Middle frontal gyrus (tissue), 1 donor: ENCODE measurements at regions not wholly inside any gene's neighbourhood (a gene's known extent, or its start where the extent isn't known, plus 50 kb on each side); places are given as distances from the start of the nearest gene placed in this dataset.

Experiments used
- DNase-seq: peaks from one replicate; pipeline ENCODE4 v3.0.0-alpha.2; 2015; ENCODE audit warnings: low spot score; ENCODE audit errors: extremely low spot score

DNA sequence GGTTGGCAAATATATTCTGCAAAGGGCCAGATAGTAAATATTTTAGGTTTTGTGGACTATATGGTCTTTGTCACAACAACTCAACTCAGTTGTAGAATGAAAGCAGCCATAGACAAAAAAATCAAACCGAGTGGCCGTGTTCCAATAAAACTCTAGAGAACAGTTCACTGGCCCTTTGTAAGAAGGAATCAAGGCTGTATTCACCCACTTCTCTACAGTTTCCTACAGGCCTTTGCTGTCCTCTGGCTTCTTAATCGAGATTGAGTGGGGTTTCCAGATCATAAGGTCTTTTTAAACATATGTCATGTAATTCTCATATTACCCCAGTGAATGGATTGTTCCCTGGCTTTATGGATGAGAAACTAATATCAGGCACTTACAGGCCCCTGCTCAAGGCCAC is 448.9 kb upstream of the ETAA1 start:
- DNase-seq: no peak

DNA sequence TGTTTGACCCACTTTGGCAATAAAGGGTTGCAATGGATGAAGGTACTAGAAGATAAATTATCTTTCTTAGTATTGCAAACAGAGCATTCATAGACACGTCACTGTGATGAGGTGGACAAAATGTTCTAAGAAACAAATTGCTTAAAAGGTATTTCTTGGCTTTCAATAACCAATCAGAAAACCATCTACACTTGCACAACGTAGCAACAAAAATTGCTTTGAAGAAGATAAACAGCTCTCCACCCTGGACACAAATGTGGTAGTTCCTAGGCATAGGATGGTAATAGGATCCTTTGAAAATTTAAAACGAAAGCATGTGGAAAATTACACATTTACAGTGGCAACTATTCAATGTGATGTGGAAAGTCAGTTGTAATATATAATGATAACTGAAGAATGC is 439.9 kb upstream of the ETAA1 start:
- no peak for DNase-seq

DNA sequence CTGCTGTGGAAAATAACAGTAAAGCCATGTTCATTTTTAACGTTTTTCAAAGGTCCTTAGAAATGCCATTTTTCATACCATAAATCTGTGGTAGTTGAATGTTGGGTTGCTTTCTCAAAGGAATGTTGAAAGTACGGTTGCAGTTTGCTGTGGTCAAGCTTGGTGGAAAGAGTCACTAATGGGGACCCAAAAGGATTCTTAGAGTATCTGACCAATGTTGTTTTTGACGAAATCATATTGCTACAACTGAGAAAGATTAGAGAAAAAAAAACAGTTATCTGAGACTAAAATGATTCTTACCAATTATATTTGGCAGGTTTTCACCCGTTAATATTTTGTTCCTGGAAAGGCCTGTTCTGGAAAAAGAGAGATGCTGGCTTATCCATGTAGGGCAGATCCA is 439.5 kb upstream of the ETAA1 start:
- no peak for DNase-seq

DNA sequence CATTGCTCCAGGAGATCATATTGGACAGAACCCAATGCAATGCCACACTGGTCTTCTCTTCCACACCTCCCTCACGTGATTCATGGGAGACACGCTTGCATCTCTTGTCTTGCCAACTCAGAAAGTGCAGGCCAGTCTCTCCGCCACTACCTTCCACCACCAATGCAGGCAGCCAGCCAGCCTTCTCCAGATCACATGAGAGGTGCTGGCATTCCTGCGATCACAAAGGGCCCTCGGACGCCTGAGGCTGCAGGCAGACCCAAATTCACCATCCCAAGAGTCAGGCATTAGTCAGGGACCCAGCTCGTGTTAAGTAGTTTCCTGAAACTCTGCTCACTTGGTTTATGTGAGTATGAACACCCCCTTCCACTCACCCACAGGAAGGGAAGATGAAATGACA is 437.0 kb upstream of the ETAA1 start:
- DNase-seq: no peak

DNA sequence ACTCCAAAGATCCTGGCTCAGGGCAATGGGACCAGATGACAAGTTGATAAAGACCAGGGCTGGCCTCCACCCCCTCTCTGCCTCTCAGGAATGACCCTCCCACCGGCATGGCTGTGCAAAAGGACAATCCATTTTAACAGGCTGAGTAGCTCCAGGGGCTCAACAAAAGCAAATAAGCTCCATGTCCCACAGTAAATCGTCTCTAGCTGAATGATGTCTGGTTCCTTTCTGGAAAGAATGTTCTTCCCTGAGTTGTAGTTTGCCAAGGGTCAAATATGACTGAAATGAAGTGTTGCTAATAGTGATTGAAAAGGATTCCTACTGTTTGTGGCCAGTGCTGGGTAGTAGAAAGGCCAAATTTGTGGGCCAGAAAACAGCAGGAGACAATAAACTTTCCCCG is 434.4 kb upstream of the ETAA1 start:
- DNase-seq: no peak

DNA sequence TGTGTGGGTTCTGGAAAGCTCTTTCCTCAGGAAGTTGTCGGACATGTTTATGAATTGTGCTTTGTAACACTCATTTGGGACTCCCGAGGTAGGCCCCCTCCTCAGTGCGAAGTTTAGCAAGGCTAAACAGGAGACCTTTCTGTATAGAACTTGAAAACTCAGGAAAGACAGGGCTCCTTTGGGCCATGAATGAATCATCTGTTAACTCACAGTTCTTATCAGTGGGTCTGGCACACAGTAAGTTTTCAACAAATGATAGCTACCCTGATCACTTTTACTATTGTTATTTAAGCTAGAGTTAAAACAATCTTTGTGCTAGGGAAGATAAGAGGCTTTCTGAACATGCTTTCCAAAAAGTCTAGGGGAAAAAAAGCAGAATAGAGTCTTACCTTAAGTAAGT is 430.5 kb upstream of the ETAA1 start:
- DNase-seq: no peak

DNA sequence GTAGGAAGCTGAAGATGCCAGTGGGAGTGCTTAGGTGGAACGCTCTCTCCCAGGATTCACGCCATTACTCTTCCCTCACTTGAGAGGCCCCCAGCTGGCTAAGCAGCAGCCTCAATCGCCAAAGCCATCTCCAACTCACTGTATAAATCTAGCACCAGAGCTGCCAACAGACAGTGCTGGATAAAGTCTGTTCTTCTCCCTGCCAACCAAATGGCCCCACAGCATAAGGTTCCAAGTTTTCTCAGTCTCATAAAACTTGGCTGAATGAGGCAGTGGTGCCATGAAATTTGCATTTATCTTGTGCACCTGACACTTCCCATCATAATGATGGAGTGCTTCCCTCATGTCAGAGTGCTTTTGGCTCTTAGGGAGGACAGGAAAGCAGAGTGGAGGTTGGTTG is 428.2 kb upstream of the ETAA1 start:
- DNase-seq: no peak

DNA sequence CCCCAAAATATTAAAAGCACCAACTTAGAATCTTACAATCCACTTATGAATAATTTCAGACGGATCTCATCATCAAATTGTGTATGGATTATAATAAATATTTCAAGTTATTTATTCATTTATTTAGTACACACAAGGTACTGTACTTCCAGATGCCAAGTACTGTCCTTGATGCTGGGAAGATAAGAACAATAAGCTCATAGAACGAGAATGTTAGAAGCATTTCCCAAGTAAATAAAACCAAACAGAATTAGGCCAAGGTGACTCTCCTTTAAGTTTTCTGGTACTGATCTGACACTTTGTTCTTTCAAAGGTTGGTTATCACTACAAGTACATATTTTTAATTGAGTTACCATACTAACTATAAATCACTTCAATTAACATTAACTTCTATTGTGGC is 416.1 kb upstream of the ETAA1 start:
- no peak for DNase-seq

DNA sequence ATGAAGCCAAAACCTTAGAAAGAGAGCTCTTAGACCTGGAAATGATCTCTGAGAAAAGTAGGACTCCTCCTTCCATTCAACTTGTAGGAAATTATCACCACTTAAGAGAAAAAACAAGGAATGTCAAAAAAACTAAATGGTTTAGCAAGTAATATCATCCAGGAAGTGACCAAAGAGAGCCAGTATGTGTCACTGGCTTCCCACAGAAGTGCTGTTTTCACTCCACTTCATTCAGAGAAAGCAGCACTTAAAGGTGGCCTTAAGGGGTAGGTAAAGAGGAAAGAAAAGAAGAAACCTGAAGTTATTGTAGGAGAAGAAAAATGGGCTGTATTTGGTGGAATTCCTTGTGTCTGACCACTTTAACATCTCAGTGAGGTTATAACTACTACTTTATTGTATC is 414.4 kb upstream of the ETAA1 start:
- DNase-seq: no peak

DNA sequence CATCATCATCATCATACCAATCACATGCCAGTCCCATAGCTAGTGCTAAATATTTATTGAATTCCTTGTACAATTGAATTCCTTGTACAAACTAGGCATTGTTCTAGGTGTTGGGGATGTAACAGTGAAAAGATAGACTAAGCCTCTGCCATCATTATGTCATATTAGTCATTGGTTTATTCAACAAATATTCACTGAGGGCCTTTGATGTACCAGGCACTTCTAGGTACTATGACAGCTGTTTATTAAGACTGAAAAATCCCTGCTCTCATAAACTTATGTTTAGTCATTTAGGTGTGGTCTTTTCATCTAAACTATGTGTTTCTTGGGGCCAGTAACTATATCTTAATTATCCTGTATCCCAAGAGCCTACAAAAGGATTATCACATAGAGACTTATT is 412.3 kb upstream of the ETAA1 start:
- DNase-seq: no peak

DNA sequence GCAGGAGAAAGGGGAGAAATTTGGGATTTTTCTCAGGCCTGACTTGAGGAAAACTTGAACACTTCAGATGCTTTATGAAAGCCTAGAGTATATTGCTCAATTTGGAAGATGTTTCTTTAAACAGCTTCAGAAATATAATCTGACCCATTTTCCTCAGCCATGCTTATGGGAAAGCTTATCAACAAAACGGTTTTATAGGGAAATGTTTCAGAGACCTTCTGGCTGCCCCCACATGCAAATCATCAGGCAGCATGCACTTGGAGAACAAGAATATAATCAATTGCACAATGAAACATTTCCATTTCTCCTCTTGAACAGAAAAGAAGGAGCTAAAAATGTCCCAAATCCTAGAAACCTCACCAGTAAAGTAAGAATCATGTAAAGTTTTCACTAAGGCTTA is 411.2 kb upstream of the ETAA1 start:
- no peak for DNase-seq

DNA sequence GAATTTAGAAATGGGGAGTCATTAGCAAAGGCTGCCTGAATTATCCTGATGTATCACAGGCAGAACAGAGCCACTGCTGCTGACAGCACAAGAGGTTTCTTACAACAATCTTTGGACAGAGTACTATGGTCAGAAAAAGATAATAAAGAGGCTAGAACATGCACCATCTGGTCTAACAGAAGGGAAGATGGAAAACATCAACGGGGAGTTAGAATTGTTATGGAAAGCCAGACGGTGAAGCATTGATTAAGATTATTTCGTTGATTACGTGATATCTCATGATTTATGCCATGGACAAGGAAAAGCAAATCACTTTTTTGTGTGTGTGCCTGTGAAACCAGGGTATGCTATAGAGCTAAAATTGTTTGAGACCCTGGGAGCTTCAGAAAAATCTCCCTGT is 409.4 kb upstream of the ETAA1 start:
- DNase-seq: no peak

DNA sequence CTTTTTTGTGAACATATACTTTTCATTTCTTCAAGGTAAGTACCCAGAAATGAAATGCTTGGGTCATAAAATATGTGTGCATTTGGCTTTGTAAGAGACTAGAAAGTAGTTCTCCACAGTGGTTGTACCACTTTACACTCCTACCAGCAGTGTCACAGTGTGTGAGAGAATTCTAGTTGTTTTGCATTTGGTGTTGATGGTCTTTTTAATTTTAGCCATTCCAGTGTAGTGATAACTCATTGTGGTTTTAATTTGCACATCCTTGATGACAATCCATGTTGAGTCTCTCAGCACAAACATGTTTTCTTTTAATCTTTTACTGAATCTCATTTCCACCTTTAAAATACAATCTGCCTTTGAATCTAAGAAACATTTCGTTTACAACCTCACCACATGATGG is 402.5 kb upstream of the ETAA1 start:
- no peak for DNase-seq

DNA sequence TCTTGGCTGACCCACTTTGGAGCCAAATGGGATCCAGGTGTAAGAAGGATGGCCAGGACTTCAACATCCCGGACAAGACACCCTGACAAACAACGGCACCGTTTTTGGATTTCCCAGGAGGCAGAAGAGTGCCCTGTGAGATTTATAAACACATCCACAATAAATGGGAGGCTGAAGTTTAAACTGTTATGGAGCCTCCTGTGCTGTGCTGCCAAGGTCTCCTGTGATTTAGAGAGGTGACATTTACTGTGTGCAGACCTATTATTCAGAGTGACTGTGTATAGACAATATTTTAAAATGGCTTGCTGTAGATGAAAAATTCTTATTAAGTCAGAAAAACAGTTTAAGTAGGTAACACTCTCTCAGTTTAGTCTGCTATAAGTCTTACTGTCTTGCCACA is 401.5 kb upstream of the ETAA1 start:
- no peak for DNase-seq

DNA sequence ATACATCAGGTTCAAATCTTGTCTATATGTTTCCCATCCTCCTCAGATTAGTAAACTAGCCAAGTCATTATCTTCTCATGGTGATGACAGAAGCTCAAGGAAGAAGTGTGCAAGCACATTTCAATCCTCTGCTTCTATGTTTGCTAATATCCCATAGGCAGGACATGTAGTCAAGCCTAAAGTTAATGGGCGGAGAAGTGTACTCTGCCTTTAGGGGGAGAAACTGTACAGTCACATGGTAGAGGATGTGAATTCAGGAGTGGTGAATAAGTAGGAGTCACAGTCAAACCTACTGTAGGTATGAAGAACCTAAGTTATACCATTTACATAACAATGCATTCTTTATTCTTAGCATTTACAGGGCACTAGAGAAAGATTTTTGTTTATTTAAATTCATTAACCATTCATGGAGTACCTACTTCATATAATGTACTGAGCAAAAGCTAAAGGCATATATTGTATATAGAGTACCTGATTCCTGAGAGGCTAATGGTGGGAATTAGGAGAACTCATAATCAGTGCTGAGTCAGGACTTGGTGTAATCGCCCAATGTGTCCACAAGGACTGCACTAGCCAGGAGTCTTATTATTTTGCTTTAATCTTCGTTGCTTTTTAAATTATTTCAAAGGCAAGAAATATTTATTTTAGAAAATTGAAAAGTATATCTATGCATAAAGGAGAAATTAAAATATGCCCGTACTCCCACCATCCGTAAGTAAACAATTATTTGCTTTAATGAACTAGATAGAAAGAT is 394.3 kb upstream of the ETAA1 start:
- DNase-seq: no peak

DNA sequence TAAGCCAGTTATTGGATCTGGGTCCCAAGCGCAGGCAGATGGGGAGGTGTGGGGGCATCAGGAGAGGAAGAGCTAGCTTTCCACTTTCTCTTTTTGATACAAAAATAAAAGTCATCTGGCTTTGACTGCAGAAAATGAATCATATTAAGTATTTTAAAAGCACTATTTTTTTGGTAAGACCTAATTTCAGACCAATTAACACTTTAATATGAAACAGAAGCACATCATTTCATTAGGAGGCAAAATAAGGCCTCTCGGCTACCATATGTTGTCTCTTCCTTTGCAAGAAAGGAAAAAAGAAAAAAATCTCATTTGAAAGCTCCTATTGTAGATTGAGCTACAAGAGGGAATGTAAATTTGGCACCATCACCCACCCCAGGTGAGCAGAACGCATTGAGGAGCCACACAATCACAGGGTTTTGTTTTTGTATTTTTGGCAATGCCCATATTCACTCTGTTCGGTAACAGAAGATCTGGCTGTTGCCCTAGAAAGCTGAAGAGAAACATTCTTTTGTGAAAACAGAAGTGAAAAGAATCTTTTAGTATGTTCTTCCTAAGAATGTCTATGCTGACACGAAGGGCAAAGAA is 390.7 kb upstream of the ETAA1 start:
- DNase-seq: no peak

DNA sequence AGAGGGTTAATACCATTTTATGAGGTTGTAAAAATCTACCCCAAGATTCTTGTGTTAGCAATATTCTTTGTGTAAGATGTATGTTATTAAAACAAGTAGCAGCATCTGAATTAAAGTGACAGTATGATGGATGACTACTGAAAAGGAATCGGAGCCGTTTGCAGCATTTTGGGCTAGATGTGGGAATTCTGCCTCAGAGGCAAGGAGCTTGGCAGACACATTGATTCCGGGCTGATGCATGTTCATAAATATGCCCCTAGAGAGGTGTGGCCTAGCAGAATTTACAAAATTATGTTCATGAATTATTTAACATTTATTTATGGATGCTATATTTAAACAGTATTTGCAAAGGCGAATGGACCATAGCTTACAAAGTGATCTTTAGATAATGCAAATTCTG is 389.0 kb upstream of the ETAA1 start:
- no peak for DNase-seq

DNA sequence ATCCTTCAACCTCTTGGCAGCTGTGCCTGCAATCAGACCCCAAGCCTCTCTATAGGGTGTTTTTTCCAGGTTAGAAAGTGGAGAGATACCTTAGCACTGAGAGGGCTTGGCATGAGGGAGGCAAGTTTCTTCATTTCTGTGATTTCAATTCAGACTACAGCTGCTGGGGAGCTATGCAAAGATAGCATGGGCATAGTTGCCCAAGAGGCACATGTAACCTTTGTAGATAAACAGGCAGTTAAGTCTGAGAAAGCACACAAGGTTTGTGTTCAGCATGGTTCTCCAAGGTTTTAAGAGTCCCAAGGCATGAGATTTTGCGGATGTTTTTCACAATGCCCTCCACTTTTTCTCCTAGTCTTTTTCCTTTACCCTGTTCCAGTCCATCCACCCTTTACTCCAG is 385.0 kb upstream of the ETAA1 start:
- DNase-seq: no peak

DNA sequence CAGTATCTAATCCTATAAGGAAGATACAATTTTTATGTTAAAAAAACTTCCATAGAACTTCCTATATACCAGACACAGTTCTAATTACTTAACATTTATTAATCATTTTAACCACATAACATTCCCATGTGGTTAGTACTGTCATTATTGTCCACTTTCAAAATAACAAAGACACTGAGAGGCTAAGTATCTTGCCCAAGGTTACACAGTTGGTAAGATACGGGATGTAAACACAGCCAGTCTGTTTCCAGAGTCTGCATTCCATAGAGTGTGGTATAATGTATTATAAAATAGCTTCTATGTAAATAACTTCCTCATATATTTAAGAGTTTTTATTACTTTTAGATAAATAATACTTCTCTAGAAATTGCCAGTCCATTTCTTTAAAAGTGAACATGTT is 383.3 kb upstream of the ETAA1 start:
- DNase-seq: no peak

DNA sequence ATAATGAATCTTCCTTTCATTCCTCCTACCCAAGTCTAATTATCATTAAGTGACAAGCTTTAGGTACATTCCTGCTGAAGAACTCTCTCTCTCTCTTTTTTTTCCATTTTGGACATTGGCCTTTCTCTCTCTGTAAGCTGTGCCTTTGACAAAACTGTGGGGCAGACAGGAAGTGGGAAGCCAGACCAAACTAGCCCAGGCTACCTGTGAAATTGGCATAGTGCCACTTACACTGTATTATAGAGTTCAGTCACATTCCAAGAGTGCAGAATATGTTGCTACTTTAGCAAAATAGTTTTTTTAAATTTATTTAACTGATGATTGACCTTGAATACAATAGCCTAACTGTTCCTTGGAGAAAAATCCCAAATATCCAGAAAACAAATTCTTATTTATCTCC is 381.5 kb upstream of the ETAA1 start:
- no peak for DNase-seq

DNA sequence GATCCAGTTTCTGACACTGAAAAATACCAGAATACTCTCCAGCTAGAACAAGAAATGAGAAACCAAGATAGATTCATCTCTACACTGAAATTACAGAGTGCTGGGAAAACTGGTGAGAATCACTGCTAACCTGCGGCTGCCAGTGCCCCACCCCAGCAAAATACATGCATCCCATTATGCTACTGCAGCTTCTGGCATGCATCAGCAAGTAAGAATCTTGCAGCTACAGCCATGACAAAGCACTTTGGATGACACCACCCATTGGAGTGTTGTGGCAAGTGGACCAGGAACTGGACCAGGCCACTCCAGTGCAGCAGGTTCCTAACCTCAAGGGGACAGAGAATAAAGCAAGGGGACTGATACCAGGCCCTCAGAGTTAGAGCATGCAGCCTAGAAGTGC is 378.8 kb upstream of the ETAA1 start:
- DNase-seq: no peak

DNA sequence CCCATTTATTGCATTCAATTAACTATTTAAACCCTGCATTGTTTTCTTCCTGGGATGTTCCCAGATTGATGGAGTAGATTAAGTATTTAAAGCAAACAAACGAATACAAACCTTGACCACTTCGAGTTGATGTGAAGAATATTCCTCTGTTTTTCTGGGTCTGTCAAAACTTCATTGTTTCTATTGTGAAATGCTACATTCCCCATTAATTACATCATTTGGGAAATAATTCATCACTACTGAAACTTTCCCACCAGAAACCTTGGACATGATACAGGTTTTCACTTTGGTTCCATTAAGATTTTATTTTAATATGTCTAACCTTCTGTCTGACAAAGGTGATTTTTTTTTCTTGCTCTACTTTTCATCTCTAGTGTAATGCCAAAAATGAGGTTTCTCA is 365.1 kb upstream of the ETAA1 start:
- DNase-seq: no peak

DNA sequence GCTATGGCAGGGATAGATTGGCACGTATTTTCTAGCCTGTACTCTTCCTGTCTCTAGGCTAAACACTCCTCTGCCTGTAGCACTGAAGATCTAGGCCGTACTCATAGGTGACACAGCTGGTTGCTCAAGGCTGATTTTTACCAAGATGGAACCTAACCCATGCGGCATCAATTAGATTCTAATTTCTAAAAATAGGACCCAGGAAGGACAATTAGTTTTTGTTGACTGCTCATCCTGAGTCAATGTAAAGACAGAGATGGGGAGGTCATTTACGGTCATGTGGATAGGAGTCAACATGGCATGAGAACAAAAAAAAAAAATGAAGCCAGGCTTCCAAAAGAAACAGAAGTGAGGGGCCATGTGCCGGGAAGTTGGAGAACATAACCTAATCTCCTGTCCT is 360.7 kb upstream of the ETAA1 start:
- no peak for DNase-seq

DNA sequence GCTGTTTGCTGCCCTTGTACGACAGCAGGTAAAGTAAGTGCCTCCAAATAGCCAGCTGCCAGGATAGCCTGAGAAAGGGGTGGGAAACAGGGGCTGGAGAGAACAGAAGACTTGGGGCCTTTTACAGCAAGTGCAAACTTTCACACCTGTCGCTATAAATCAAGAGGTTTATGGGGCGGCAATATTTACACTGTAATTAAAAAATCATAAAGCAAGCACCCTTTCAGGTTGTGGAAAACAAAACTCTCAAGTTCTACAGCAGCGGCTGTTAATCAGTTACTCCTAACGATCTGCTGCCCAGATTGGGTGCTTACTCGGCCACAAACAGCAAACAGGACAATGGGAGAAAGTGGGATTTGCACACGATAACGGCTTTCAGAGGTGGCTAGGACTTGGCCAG is 359.5 kb upstream of the ETAA1 start:
- no peak for DNase-seq
